DOHH2 (cell line): ENCODE measurements at regions not wholly inside any gene's neighbourhood (a gene's known extent, or its start where the extent isn't known, plus 50 kb on each side); places are given as distances from the start of the nearest gene placed in this dataset.

Experiments
- H3F3A ChIP-seq: fragments of 200-600 bp; sonication (generic), shearing (Covaris generic); 2 replicates; pipeline ENCODE4 v1.6.0; 2016; ENCODE audit warnings: antibody characterized with exemption, mild to moderate bottlenecking; ENCODE audit not compliant: control insufficient read depth, insufficient read depth
- H3K27ac ChIP-seq: fragments of 200-600 bp; sonication (generic); 2 replicates; pipeline ENCODE4 v1.5.1; 2014; ENCODE audit warnings: low read depth, mild to moderate bottlenecking, low read length, moderate library complexity
- H3K27me3 ChIP-seq: fragments of 200-600 bp; sonication (generic); 2 replicates; pipeline ENCODE4 v1.6.1; 2014; ENCODE audit warnings: mild to moderate bottlenecking, low read length, mixed read lengths; ENCODE audit not compliant: control insufficient read depth
- H3K36me3 ChIP-seq: fragments of 200-600 bp; sonication (generic); 2 replicates; pipeline ENCODE4 v1.6.1; 2014; ENCODE audit warnings: mild to moderate bottlenecking, low read length, moderate library complexity, mixed read lengths; ENCODE audit not compliant: control insufficient read depth
- H3K4me1 ChIP-seq: fragments of 200-600 bp; sonication (generic); 2 replicates; pipeline ENCODE4 v1.6.1; 2014; ENCODE audit warnings: mild to moderate bottlenecking, low read length, mixed read lengths; ENCODE audit not compliant: control insufficient read depth
- H3K4me2 ChIP-seq: fragments of 200-600 bp; sonication (generic); 2 replicates; pipeline ENCODE4 v1.6.0; 2014; ENCODE audit warnings: mild to moderate bottlenecking, low read length, moderate library complexity
- H3K4me3 ChIP-seq: fragments of 200-600 bp; sonication (generic); 2 replicates; pipeline ENCODE4 v1.5.1; 2014; ENCODE audit warnings: mild to moderate bottlenecking, low read length, mixed read lengths
- H3K79me2 ChIP-seq: fragments of 200-600 bp; sonication (generic); 2 replicates; pipeline ENCODE4 v1.6.1; 2014; ENCODE audit warnings: mild to moderate bottlenecking, low read length, mixed read lengths; ENCODE audit not compliant: control insufficient read depth
- H3K9me2 ChIP-seq: fragments of 200-600 bp; sonication (generic); replicated peaks from 2 replicates; pipeline ENCODE4 v1.6.1; 2014; ENCODE audit warnings: mild to moderate bottlenecking, low read length, mixed read lengths; ENCODE audit not compliant: control insufficient read depth
- H3K9me3 ChIP-seq: fragments of 200-600 bp; sonication (generic); 2 replicates; pipeline ENCODE4 v1.6.1; 2014; ENCODE audit warnings: antibody characterized with exemption, low read length, mixed read lengths; ENCODE audit not compliant: control insufficient read depth, insufficient read depth
- H4K20me1 ChIP-seq: fragments of 200-600 bp; sonication (generic); 2 replicates; pipeline ENCODE4 v1.6.0; 2014; ENCODE audit warnings: low read depth, mild to moderate bottlenecking, antibody characterized with exemption, low read length, moderate library complexity; ENCODE audit not compliant: control insufficient read depth, insufficient read depth
- EZH2phosphoT487 ChIP-seq: fragments of 200-600 bp; sonication (generic); IDR thresholded peaks from 2 replicates; pipeline ENCODE4 v1.6.1; 2017; ENCODE audit warnings: borderline replicate concordance, mild to moderate bottlenecking, antibody characterized with exemption, low read length, moderate library complexity, mixed read lengths
- TF ChIP-seq, protein P1 (sequence below): fragments of 200-600 bp; sonication (generic); IDR thresholded peaks from one replicate; pipeline ENCODE4 v1.5.1; 2014; ENCODE audit warnings: antibody characterized with exemption, mild to moderate bottlenecking, low read depth, low read length; ENCODE audit not compliant: poor library complexity, severe bottlenecking

DNA sequence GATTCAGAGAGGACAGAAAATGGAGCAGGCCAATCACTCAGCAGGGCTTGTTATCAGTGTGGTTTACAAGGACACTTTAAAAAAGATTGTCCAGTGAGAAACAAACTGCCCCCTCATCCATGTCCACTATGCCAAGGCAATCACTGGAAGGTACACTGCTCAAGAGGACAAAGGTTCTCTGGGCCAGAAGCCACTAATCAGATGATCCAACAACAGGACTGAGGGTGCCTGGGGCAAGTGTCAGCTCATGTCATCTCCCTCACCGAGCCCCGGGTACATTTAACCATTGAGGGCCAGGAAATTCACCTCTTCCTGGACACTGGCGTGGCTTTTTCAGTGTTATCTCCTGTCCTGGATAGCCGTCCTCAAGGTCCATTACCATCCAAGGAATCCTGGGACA, 513.7 kb upstream of the EPHA6 start:
- Histone ChIP-seq H3K4me2 (no peak overlapping the region), H3K27me3 (no peaks in the 10 kb centered on the region), H3K9me3 (no peaks in the 10 kb centered on the region), H3K27ac (no peak overlapping the region), H3K79me2 (no peaks in the 10 kb centered on the region), H3K4me1 (no peaks in the 10 kb centered on the region), H3K36me3 (no peaks in the 10 kb centered on the region), H3K4me3 (no peak overlapping the region), H4K20me1 (no peaks in the 10 kb centered on the region), H3K9me2 (no peaks in the 10 kb centered on the region), H3F3A (no peaks in the 10 kb centered on the region)
- TF ChIP-seq, protein P1, sequence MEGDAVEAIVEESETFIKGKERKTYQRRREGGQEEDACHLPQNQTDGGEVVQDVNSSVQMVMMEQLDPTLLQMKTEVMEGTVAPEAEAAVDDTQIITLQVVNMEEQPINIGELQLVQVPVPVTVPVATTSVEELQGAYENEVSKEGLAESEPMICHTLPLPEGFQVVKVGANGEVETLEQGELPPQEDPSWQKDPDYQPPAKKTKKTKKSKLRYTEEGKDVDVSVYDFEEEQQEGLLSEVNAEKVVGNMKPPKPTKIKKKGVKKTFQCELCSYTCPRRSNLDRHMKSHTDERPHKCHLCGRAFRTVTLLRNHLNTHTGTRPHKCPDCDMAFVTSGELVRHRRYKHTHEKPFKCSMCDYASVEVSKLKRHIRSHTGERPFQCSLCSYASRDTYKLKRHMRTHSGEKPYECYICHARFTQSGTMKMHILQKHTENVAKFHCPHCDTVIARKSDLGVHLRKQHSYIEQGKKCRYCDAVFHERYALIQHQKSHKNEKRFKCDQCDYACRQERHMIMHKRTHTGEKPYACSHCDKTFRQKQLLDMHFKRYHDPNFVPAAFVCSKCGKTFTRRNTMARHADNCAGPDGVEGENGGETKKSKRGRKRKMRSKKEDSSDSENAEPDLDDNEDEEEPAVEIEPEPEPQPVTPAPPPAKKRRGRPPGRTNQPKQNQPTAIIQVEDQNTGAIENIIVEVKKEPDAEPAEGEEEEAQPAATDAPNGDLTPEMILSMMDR = no peak
- no peak for TF ChIP-seq EZH2phosphoT487

GRCh38 chr3:96319166-96319565, 495.2 kb upstream of the EPHA6 start:
- no peaks in the 10 kb centered on the region for H3K79me2 ChIP-seq
- no peaks in the 10 kb centered on the region for H3K4me1 ChIP-seq
- no peaks in the 10 kb centered on the region for H4K20me1 ChIP-seq
- TF ChIP-seq, protein P1 = no peak
- TF ChIP-seq EZH2phosphoT487 = no peak
- H3K27me3 ChIP-seq = no peaks in the 10 kb centered on the region
- H3K27ac ChIP-seq = no peak overlapping the region
- H3K9me3 ChIP-seq = no peaks in the 10 kb centered on the region
- no peak overlapping the region for H3K4me3 ChIP-seq
- H3F3A ChIP-seq = no peaks in the 10 kb centered on the region
- no peaks in the 10 kb centered on the region for H3K9me2 ChIP-seq
- no peak overlapping the region for H3K4me2 ChIP-seq
- H3K36me3 ChIP-seq = no peaks in the 10 kb centered on the region

DNA sequence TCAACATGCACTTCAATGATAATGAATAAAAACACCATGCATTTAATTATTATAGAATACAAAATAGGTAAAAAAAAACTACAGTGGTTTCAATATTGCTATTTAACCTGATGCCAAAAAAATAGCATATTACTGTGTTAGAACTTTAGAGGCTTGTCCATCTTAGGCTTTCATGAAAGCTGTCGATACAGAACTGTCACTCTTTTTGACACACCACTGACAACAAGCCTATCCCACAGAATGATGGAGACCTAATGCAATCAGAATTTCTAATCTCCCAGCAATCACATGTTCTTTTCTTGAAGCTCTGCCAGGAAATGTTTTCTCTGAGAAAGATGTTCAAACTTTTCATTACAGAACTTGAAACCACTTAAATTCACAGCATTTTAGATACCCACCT, 490.3 kb upstream of the EPHA6 start:
- H3K9me3 ChIP-seq = no peaks in the 10 kb centered on the region
- no peak overlapping the region for H3K4me3 ChIP-seq
- no peaks in the 10 kb centered on the region for H4K20me1 ChIP-seq
- no peaks in the 10 kb centered on the region for H3K4me1 ChIP-seq
- no peaks in the 10 kb centered on the region for H3K27me3 ChIP-seq
- no peaks in the 10 kb centered on the region for H3K9me2 ChIP-seq
- H3K27ac ChIP-seq = no peak overlapping the region
- no peaks in the 10 kb centered on the region for H3F3A ChIP-seq
- TF ChIP-seq EZH2phosphoT487 = no peak
- TF ChIP-seq, protein P1 = no peak
- no peaks in the 10 kb centered on the region for H3K36me3 ChIP-seq
- H3K4me2 ChIP-seq = no peak overlapping the region
- H3K79me2 ChIP-seq = no peaks in the 10 kb centered on the region

GRCh38 chr3:96330795-96331194, 483.6 kb upstream of the EPHA6 start:
- no peak overlapping the region for H3K4me3 ChIP-seq
- no peaks in the 10 kb centered on the region for H3K79me2 ChIP-seq
- H3K9me2 ChIP-seq = no peaks in the 10 kb centered on the region
- TF ChIP-seq EZH2phosphoT487 = no peak
- TF ChIP-seq, protein P1 = no peak
- no peaks in the 10 kb centered on the region for H3F3A ChIP-seq
- no peaks in the 10 kb centered on the region for H4K20me1 ChIP-seq
- H3K27me3 ChIP-seq = no peaks in the 10 kb centered on the region
- no peak overlapping the region for H3K4me2 ChIP-seq
- no peak overlapping the region for H3K27ac ChIP-seq
- no peaks in the 10 kb centered on the region for H3K9me3 ChIP-seq
- H3K36me3 ChIP-seq = no peaks in the 10 kb centered on the region
- no peaks in the 10 kb centered on the region for H3K4me1 ChIP-seq
